HCT116 (cell line): ENCODE measurements at regions not wholly inside any gene's neighbourhood (a gene's known extent, or its start where the extent isn't known, plus 50 kb on each side); places are given as distances from the start of the nearest gene placed in this dataset.

Experiments
- ATAC-seq: fragments of 200-7000 bp; cut with Tn5 transposase; 2 replicates; pipeline ENCODE4 v1.9.1; 2020; ENCODE audit warnings: mild to moderate bottlenecking, moderate library complexity
- BruUV-seq: library from RNA; stranded (reverse); fragments of 400-500 nt; replicated peaks from 2 replicates; lab custom pipeline; 2021; lab: Mats Ljungman, UMichigan
- CTCF ChIA-PET: fragments of 300-600 bp; sonication (Branson Sonifier 250); formaldehyde crosslinking; loops from one replicate; lab custom pipeline; 2021; ENCODE audit warnings: antibody characterized with exemption; lab: Charles Lee
- POLR2A ChIA-PET: fragments of 300-600, 350-600 bp; sonication (Branson Sonifier 250); formaldehyde crosslinking; loops from one replicate; lab custom pipeline; 2021; ENCODE audit warnings: antibody characterized with exemption; lab: Charles Lee
- RAD21 ChIA-PET, 2 experiments: fragments of 300-600 bp; sonication (Branson Sonifier 250); formaldehyde crosslinking; loops; one replicate each; lab custom pipeline; 2023; ENCODE audit warnings: low total read pairs in 2 of 2; ENCODE audit not compliant: uncharacterized antibody in 2 of 2, unreplicated experiment in 2 of 2, low non-redundant PET in 1 of 2; lab: Charles Lee
- DNase-seq: peaks from one replicate; pipeline ENCODE4 v3.0.0-alpha.2; 2010; ENCODE audit warnings: low read depth, low spot score
- H2AFZ ChIP-seq: fragments of 200-600 bp; shearing (Covaris generic), sonication (generic); 2 replicates; pipeline ENCODE4 v1.6.1; 2017; ENCODE audit warnings: low read depth, mixed run types, mixed read lengths, antibody characterized with exemption, low read length; ENCODE audit not compliant: poor library complexity, severe bottlenecking
- H3K27ac ChIP-seq: 2 replicates; pipeline ENCODE4 v1.5.1; 2012; ENCODE audit warnings: low read depth, low read length
- H3K27me3 ChIP-seq: fragments of 200-600 bp; sonication (generic); 2 replicates; pipeline ENCODE4 v1.6.1; 2016; ENCODE audit warnings: mixed run types, low read length, mixed read lengths; ENCODE audit not compliant: insufficient read depth
- H3K36me3 ChIP-seq, 2 experiments: fragments of 200-500 bp in 1 of 2; fragments of 200-600 bp in 1 of 2; sonication (Bioruptor generic) in 1 of 2; sonication (generic) in 1 of 2; 2 replicates each; pipeline versions ENCODE4 v1.5.1 to v1.6.1; 2014 to 2016; ENCODE audit warnings: low read length in 2 of 2, inconsistent platforms in 1 of 2, mixed read lengths in 1 of 2, mixed run types in 1 of 2; ENCODE audit not compliant: insufficient read depth in 2 of 2, control insufficient read depth in 1 of 2
- H3K4me1 ChIP-seq, 2 experiments: fragments of 200-600 bp in 1 of 2; sonication (generic) in 1 of 2; 2 replicates each; pipeline versions ENCODE4 v1.5.1 to v1.6.1; 2012 to 2017; ENCODE audit warnings: low read length in 2 of 2, inconsistent platforms in 1 of 2, mild to moderate bottlenecking in 1 of 2, mixed read lengths in 1 of 2, mixed run types in 1 of 2, moderate library complexity in 1 of 2; ENCODE audit not compliant: insufficient read depth in 2 of 2, control insufficient read depth in 1 of 2
- H3K4me2 ChIP-seq: fragments of 200-600 bp; sonication (generic); 2 replicates; pipeline ENCODE4 v1.6.1; 2017; ENCODE audit warnings: mixed run types, low read length, mixed read lengths
- H3K4me3 ChIP-seq, 2 experiments: fragments of 200-600 bp in 1 of 2; sonication (generic) in 1 of 2; replicated peaks in 1 of 2; 2 replicates each; pipeline ENCODE4 v1.5.1; 2011 to 2016; ENCODE audit warnings: low read length in 2 of 2, control low read depth in 1 of 2, low read depth in 1 of 2, mild to moderate bottlenecking in 1 of 2, mixed read lengths in 1 of 2, mixed run types in 1 of 2
- H3K79me2 ChIP-seq: fragments of 200-600 bp; sonication (generic); 2 replicates; pipeline ENCODE4 v1.6.1; 2017; ENCODE audit warnings: mild to moderate bottlenecking, mixed run types, low read length, moderate library complexity, mixed read lengths; ENCODE audit not compliant: insufficient read depth
- H3K9ac ChIP-seq: fragments of 200-600 bp; sonication (generic); 2 replicates; pipeline ENCODE4 v1.6.1; 2016; ENCODE audit warnings: low read length, mixed read lengths
- H3K9me2 ChIP-seq: fragments of 200-600 bp; sonication (generic), shearing (Covaris generic); 2 replicates; pipeline ENCODE4 v1.6.1; 2017; ENCODE audit warnings: mixed run types, mild to moderate bottlenecking, moderate library complexity; ENCODE audit not compliant: insufficient read depth
- H3K9me3 ChIP-seq, 2 experiments: fragments of 200-500 bp in 1 of 2; fragments of 200-600 bp in 1 of 2; sonication (Bioruptor generic) in 1 of 2; sonication (generic) in 1 of 2; 2 replicates each; pipeline ENCODE4 v1.6.1; 2014 to 2017; ENCODE audit warnings: low read length in 2 of 2, mixed read lengths in 2 of 2, inconsistent platforms in 1 of 2, low read depth in 1 of 2, mild to moderate bottlenecking in 1 of 2, mixed run types in 1 of 2, moderate library complexity in 1 of 2; ENCODE audit not compliant: control insufficient read depth in 1 of 2, insufficient read depth in 1 of 2
- H4K20me1 ChIP-seq: fragments of 200-600 bp; sonication (generic), shearing (Covaris generic); 2 replicates; pipeline ENCODE4 v1.6.1; 2017; ENCODE audit warnings: mixed run types, mild to moderate bottlenecking, moderate library complexity; ENCODE audit not compliant: insufficient read depth
- ATF3 ChIP-seq: IDR thresholded peaks from 2 replicates; pipeline ENCODE4 v1.6.1; 2012
- EGR1 ChIP-seq: IDR thresholded peaks from 2 replicates; pipeline ENCODE4 v1.6.1; 2012; ENCODE audit warnings: low read depth
- ELF1 ChIP-seq: IDR thresholded peaks from 2 replicates; pipeline ENCODE4 v1.6.1; 2012; ENCODE audit warnings: low read depth, borderline replicate concordance
- EZH2 ChIP-seq: fragments of 200-600 bp; sonication (generic); IDR thresholded peaks from 2 replicates; pipeline ENCODE4 v1.6.1; 2017; ENCODE audit warnings: antibody characterized with exemption, mixed run types
- FOSL1 ChIP-seq: IDR thresholded peaks from 2 replicates; pipeline ENCODE4 v1.6.1; 2012; ENCODE audit warnings: low read depth
- MAX ChIP-seq: IDR thresholded peaks from 2 replicates; pipeline ENCODE4 v1.6.1; 2012
- POLR2A ChIP-seq: IDR thresholded peaks from 2 replicates; pipeline ENCODE4 v1.7.0; 2011; ENCODE audit warnings: borderline replicate concordance; ENCODE audit not compliant: insufficient read depth, insufficient read length; ENCODE audit errors: extremely low read depth
- RAD21 ChIP-seq: IDR thresholded peaks from 2 replicates; pipeline ENCODE4 v1.6.1; 2012; ENCODE audit warnings: low read depth, mild to moderate bottlenecking
- SRF ChIP-seq: IDR thresholded peaks from 2 replicates; pipeline ENCODE4 v1.6.1; 2012; ENCODE audit warnings: low read depth
- ZFX ChIP-seq: fragments of 450-650 bp; IDR thresholded peaks from 2 replicates; pipeline ENCODE4 v1.6.1; 2017
- intact Hi-C: fragments of 100-400 bp; cut with micrococcal nuclease; formaldehyde crosslinking; loops from 2 replicates; pipeline ENCODE4 v1.10.0; 2022
- TF ChIP-seq, protein P1 (sequence below): IDR thresholded peaks from 2 replicates; pipeline ENCODE4 v1.6.1; 2012; ENCODE audit warnings: low read depth
- TF ChIP-seq, protein P2 (sequence below): IDR thresholded peaks from 2 replicates; pipeline ENCODE4 v1.6.1; 2011; ENCODE audit warnings: mild to moderate bottlenecking, low read length, moderate library complexity; ENCODE audit not compliant: insufficient replicate concordance; ENCODE audit errors: extremely low read depth
- TF ChIP-seq, protein P3 (sequence below), 3 experiments: fragments of 200-600 bp in 1 of 3; sonication (generic) in 1 of 3; IDR thresholded peaks in 2 of 3; conservative IDR thresholded peaks in 1 of 3; 2 replicates each; pipeline ENCODE4 v1.5.1; 2012 to 2017; ENCODE audit warnings: low read depth in 2 of 3, low read length in 2 of 3, antibody characterized with exemption in 1 of 3, borderline replicate concordance in 1 of 3, control low read depth in 1 of 3, mild to moderate bottlenecking in 1 of 3, mixed read lengths in 1 of 3, mixed run types in 1 of 3, moderate library complexity in 1 of 3; ENCODE audit not compliant: insufficient read depth in 1 of 3

- TF ChIP-seq EGR1 (no peak), ZFX (no peak), SRF (no peak)
- TF ChIP-seq, all 23 proteins: peak for 0
These were observed 65.4 kb downstream of the SPRY1 start (continued) for GRCh38 chr4:123462007-123462406.

DNA sequence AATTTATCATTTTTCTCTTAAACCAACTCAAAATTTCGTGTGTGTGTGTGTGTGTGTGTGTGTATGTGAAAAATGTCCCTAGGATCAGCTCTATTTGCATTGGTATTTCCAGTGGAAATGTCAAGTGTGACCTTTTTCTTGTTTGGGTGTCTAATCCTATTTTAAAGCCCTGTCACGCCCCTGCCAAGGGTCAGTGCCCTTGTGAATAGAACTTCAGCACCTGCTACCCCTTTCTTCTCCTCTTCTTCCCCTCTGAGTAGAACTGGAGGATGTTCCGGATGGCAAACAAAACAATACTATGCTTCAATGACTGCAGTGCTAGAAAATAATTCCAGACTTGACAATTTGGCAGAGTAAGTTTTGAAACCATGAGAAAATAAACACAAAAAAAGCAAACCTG is 67.3 kb downstream of the SPRY1 start:
- no peaks in the 10 kb centered on the region for H3K79me2 ChIP-seq
- intact Hi-C loops, result no loop called here
- H3K4me2 ChIP-seq, result no peak overlapping the region
- no peak for DNase-seq
- ChIA-PET POLR2A (no interaction called here), RAD21 (no interaction called here), CTCF (no interaction called here)
- BruUV-seq, result no TSS peak
- H4K20me1 ChIP-seq, result no peaks in the 10 kb centered on the region
- H3K36me3 ChIP-seq, result no peaks in the 10 kb centered on the region
- H3K27ac ChIP-seq, result no peak overlapping the region
- no peaks in the 10 kb centered on the region for H3K9me2 ChIP-seq
- no peak overlapping the region for H2AFZ ChIP-seq
- no peak overlapping the region for H3K4me3 ChIP-seq
- no peak for TF ChIP-seq ATF3
- no peak for TF ChIP-seq ELF1
- no peak for TF ChIP-seq SRF
- TF ChIP-seq FOSL1, result no peak
- no peak for TF ChIP-seq RAD21
- TF ChIP-seq EZH2, result no peak
- no peak for TF ChIP-seq ZFX
- TF ChIP-seq, protein P1, sequence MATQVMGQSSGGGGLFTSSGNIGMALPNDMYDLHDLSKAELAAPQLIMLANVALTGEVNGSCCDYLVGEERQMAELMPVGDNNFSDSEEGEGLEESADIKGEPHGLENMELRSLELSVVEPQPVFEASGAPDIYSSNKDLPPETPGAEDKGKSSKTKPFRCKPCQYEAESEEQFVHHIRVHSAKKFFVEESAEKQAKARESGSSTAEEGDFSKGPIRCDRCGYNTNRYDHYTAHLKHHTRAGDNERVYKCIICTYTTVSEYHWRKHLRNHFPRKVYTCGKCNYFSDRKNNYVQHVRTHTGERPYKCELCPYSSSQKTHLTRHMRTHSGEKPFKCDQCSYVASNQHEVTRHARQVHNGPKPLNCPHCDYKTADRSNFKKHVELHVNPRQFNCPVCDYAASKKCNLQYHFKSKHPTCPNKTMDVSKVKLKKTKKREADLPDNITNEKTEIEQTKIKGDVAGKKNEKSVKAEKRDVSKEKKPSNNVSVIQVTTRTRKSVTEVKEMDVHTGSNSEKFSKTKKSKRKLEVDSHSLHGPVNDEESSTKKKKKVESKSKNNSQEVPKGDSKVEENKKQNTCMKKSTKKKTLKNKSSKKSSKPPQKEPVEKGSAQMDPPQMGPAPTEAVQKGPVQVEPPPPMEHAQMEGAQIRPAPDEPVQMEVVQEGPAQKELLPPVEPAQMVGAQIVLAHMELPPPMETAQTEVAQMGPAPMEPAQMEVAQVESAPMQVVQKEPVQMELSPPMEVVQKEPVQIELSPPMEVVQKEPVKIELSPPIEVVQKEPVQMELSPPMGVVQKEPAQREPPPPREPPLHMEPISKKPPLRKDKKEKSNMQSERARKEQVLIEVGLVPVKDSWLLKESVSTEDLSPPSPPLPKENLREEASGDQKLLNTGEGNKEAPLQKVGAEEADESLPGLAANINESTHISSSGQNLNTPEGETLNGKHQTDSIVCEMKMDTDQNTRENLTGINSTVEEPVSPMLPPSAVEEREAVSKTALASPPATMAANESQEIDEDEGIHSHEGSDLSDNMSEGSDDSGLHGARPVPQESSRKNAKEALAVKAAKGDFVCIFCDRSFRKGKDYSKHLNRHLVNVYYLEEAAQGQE, result no peak
- no peak for TF ChIP-seq POLR2A
- TF ChIP-seq MAX, result no peak
- TF ChIP-seq, protein P2, sequence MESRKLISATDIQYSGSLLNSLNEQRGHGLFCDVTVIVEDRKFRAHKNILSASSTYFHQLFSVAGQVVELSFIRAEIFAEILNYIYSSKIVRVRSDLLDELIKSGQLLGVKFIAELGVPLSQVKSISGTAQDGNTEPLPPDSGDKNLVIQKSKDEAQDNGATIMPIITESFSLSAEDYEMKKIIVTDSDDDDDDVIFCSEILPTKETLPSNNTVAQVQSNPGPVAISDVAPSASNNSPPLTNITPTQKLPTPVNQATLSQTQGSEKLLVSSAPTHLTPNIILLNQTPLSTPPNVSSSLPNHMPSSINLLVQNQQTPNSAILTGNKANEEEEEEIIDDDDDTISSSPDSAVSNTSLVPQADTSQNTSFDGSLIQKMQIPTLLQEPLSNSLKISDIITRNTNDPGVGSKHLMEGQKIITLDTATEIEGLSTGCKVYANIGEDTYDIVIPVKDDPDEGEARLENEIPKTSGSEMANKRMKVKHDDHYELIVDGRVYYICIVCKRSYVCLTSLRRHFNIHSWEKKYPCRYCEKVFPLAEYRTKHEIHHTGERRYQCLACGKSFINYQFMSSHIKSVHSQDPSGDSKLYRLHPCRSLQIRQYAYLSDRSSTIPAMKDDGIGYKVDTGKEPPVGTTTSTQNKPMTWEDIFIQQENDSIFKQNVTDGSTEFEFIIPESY, result no peak
- TF ChIP-seq, protein P3, sequence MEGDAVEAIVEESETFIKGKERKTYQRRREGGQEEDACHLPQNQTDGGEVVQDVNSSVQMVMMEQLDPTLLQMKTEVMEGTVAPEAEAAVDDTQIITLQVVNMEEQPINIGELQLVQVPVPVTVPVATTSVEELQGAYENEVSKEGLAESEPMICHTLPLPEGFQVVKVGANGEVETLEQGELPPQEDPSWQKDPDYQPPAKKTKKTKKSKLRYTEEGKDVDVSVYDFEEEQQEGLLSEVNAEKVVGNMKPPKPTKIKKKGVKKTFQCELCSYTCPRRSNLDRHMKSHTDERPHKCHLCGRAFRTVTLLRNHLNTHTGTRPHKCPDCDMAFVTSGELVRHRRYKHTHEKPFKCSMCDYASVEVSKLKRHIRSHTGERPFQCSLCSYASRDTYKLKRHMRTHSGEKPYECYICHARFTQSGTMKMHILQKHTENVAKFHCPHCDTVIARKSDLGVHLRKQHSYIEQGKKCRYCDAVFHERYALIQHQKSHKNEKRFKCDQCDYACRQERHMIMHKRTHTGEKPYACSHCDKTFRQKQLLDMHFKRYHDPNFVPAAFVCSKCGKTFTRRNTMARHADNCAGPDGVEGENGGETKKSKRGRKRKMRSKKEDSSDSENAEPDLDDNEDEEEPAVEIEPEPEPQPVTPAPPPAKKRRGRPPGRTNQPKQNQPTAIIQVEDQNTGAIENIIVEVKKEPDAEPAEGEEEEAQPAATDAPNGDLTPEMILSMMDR (IDR thresholded peaks at IDR 0.05 in 2 of 3, conservative IDR thresholded peaks at IDR 0.05 in 1 of 3; ENCODE audit: borderline replicate concordance in 1 of 3, insufficient read depth in 1 of 3, low read depth in 2 of 3, low read length in 2 of 3), result no peak
- ATAC-seq, result no peak
- no peaks in the 10 kb centered on the region for H3K9me3 ChIP-seq
- H3K9ac ChIP-seq, result no peak overlapping the region
- H3K4me1 ChIP-seq, result no peaks in the 10 kb centered on the region
- no peaks in the 10 kb centered on the region for H3K27me3 ChIP-seq
